ENCODE measurements at regions not wholly inside any gene's neighbourhood (a gene's known extent, or its start where the extent isn't known, plus 50 kb on each side); places are given as distances from the start of the nearest gene placed in this dataset.

DNA sequence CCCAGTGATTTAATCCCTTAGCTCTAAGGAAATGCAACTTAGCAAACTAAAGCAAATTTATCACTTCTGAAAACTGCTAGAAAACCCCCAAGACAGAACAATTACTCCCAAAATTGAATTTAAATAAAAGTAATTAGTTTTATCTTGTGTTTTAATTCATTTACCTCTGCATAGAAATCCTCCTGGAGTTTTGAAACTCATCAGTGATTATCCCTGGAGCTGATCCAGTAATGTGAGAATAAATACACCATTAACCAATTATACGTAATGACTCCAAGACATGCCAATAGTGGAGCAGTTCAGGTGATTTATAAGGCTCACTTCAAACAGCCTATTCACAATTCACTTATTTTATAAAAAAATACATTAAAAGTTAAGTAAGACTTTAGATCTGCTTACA is 855.3 kb upstream of the FLRT2 start:
- Mint-ChIP-seq H3K4me3 (no peak overlapping the region), H3K9me3 (peaks cover 0 to 11% (median under 1%) of the 10 kb centered on the region in 11 donors), H3K4me1 (no peaks in the 10 kb centered on the region), H3K36me3 (no peaks in the 10 kb centered on the region), H3K27me3 (no peaks in the 10 kb centered on the region), H3K27ac (no peak overlapping the region)
- H3K36me3 ChIP-seq (ENCODE audit: control insufficient read depth in 2 of 3, insufficient read depth in 3 of 3, low read length in 3 of 3): no peaks in the 10 kb centered on the region
- H3K4me3 ChIP-seq (ENCODE audit: low read length): no peak overlapping the region
- ATAC-seq (no peak), DNase-seq (no peak)
- CTCF ChIA-PET: no interaction called here
- no peaks in the 10 kb centered on the region for H3K9me3 ChIP-seq (ENCODE audit: control insufficient read depth in 2 of 3, low read length in 3 of 3)
- no peak overlapping the region for H3K27ac ChIP-seq (ENCODE audit: low read depth, low read length)
- intact Hi-C loops (cut with micrococcal nuclease): no loop called here
- POLR2A ChIA-PET: no interaction called here
- H3K4me1 ChIP-seq (ENCODE audit: control insufficient read depth in 2 of 2, insufficient read depth in 2 of 2, low read length in 2 of 2): no peaks in the 10 kb centered on the region
- no peaks in the 10 kb centered on the region for H3K27me3 ChIP-seq (ENCODE audit: control insufficient read depth in 2 of 2, insufficient read depth in 2 of 2, low read length in 2 of 2)

DNA sequence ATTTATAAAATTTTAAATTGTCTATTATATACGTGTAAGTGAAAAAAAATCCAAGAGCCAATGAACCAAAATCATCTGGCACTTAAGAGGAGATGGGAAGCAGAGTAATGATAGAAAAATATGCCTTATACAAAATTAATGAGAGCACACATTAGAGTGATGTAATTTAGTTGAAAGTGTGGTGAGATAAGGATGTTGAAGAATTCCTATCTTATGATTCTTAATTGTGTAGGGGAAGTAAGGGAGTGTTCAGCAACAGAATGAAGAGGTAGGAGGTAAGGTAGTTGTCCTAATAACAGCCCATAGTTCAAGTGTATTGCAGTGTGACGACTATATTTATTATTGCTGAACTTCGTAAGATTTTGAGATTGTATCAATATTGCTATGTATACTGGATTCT is 843.4 kb upstream of the FLRT2 start:
- ChIA-PET POLR2A (no interaction called here), CTCF (no interaction called here)
- Mint-ChIP-seq H3K9me3 (peaks cover 1 to 22% (median 10%) of the 10 kb centered on the region in 11 donors), H3K4me1 (no peaks in the 10 kb centered on the region), H3K27ac (no peak overlapping the region), H3K4me3 (no peak overlapping the region), H3K36me3 (peaks cover 0 to 4% (median 0%) of the 10 kb centered on the region in 5 donors), H3K27me3 (no peaks in the 10 kb centered on the region)
- ATAC-seq (no peak), DNase-seq (no peak)
- intact Hi-C loops (cut with micrococcal nuclease): no loop called here
- Histone ChIP-seq H3K27ac (ENCODE audit: low read depth, low read length) (no peak overlapping the region), H3K27me3 (ENCODE audit: control insufficient read depth in 2 of 2, insufficient read depth in 2 of 2, low read length in 2 of 2) (no peaks in the 10 kb centered on the region), H3K9me3 (ENCODE audit: control insufficient read depth in 2 of 3, low read length in 3 of 3) (no peaks in the 10 kb centered on the region), H3K4me3 (ENCODE audit: low read length) (no peak overlapping the region), H3K36me3 (ENCODE audit: control insufficient read depth in 2 of 3, insufficient read depth in 3 of 3, low read length in 3 of 3) (no peaks in the 10 kb centered on the region), H3K4me1 (ENCODE audit: control insufficient read depth in 2 of 2, insufficient read depth in 2 of 2, low read length in 2 of 2) (no peaks in the 10 kb centered on the region)

DNA sequence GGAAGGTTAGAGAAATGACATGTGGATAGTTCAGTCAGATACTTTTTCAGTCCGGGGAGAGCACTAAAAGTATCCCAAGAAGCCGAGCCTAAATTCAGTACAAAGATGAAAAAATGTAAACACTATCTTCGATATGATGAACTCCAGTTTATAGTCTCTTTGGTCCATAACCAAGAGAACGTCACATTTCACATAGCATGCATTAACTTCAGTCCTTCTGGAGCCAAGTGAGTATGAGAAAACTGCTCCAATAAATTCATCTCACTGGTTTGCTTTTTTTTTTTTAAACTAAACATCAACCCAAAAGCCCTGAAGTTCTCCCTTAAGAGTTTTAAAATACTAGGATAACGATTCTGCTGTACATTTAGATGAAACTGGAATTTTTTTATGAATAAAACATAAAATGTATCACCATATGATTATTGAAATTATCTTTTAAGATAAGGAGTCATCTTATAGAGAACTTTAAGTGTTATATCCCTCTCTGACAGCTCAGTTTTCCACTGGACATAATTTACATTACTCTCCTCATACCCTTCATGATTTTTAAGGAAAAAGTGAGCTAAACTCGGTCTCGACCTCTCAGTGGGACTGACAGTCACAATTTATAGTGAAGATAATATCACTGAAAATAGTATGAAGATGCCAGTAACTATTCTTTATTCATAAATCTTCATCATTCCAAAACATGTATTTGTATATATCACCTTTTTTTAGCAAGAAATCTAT is 841.5 kb upstream of the FLRT2 start:
- POLR2A ChIA-PET: no interaction called here
- Mint-ChIP-seq H3K9me3 (peaks cover 1 to 19% (median 4%) of the 10 kb centered on the region in 11 donors), H3K27ac (no peak overlapping the region)

DNA sequence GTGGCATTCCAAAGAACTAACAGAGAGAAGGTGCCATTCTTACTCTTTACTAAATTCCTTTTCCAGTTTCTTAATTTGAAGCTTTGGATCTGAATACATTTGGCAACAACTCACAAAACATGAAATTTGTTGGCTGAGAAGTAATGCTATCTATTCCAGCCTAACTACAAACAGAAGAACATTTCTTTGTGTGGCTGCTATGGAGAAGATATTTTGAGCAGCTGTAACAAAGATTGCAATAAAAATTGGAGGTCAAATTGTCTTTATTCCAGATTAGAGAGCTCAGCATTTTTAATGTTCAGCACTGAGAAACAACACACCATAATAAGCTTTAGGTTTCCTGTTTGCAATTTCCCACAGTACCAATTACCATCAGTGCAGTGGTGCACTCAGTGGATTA is 835.8 kb upstream of the FLRT2 start:
- ChIA-PET CTCF (no interaction called here), POLR2A (no interaction called here)
- no peaks in the 10 kb centered on the region for H3K4me1 Mint-ChIP-seq
- Histone ChIP-seq H3K4me1 (ENCODE audit: control insufficient read depth in 2 of 2, insufficient read depth in 2 of 2, low read length in 2 of 2) (no peaks in the 10 kb centered on the region), H3K9me3 (ENCODE audit: control insufficient read depth in 2 of 3, low read length in 3 of 3) (no peaks in the 10 kb centered on the region), H3K4me3 (ENCODE audit: low read length) (no peak overlapping the region), H3K36me3 (ENCODE audit: control insufficient read depth in 2 of 3, insufficient read depth in 3 of 3, low read length in 3 of 3) (no peaks in the 10 kb centered on the region), H3K27me3 (ENCODE audit: control insufficient read depth in 2 of 2, insufficient read depth in 2 of 2, low read length in 2 of 2) (no peaks in the 10 kb centered on the region), H3K27ac (ENCODE audit: low read depth, low read length) (no peak overlapping the region)
- no peak overlapping the region for H3K27ac Mint-ChIP-seq
- ATAC-seq (no peak), DNase-seq (no peak)
- no peaks in the 10 kb centered on the region for H3K36me3 Mint-ChIP-seq
- H3K27me3 Mint-ChIP-seq: no peaks in the 10 kb centered on the region
- H3K9me3 Mint-ChIP-seq: peaks cover 0 to 11% (median 3%) of the 10 kb centered on the region in 11 donors
- no peak overlapping the region for H3K4me3 Mint-ChIP-seq
- intact Hi-C loops (cut with micrococcal nuclease): no loop called here

More for the DNA sequence above, 841.5 kb upstream of the FLRT2 start:
- Mint-ChIP-seq H3K4me1 (no peaks in the 10 kb centered on the region), H3K27me3 (no peaks in the 10 kb centered on the region), H3K4me3 (no peak overlapping the region), H3K36me3 (no peaks in the 10 kb centered on the region)
- no peak for DNase-seq
- no peak for ATAC-seq
- no peaks in the 10 kb centered on the region for H3K36me3 ChIP-seq (ENCODE audit: control insufficient read depth in 2 of 3, insufficient read depth in 3 of 3, low read length in 3 of 3)
- no peak overlapping the region for H3K4me3 ChIP-seq (ENCODE audit: low read length)
- no peaks in the 10 kb centered on the region for H3K4me1 ChIP-seq (ENCODE audit: control insufficient read depth in 2 of 2, insufficient read depth in 2 of 2, low read length in 2 of 2)
- intact Hi-C loops (cut with micrococcal nuclease): no loop called here
- CTCF ChIA-PET: no interaction called here
- H3K9me3 ChIP-seq (ENCODE audit: control insufficient read depth in 2 of 3, low read length in 3 of 3): no peaks in the 10 kb centered on the region
- no peaks in the 10 kb centered on the region for H3K27me3 ChIP-seq (ENCODE audit: control insufficient read depth in 2 of 2, insufficient read depth in 2 of 2, low read length in 2 of 2)
- no peak overlapping the region for H3K27ac ChIP-seq (ENCODE audit: low read depth, low read length)

DNA sequence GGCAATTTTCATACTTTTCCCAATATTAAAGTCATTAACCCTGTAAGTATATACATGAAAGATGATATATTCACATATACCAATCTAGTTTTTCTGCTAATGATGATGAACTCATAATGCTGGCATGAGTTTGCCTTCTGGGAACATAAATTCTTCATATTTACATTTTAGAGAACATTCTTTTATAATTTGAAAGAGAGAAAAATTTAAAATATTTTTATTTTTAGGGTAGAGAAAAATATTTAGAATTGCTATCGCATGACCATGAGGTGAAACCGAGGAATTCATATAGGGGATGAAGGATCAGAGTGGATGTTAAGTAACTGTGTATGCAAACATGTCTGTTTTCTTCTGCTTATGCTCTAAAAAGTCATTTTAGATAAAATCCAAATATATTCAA is 825.3 kb upstream of the FLRT2 start:
- no peak overlapping the region for H3K4me3 Mint-ChIP-seq
- Histone ChIP-seq H3K4me1 (ENCODE audit: control insufficient read depth in 2 of 2, insufficient read depth in 2 of 2, low read length in 2 of 2) (no peaks in the 10 kb centered on the region), H3K4me3 (ENCODE audit: low read length) (no peak overlapping the region), H3K36me3 (ENCODE audit: control insufficient read depth in 2 of 3, insufficient read depth in 3 of 3, low read length in 3 of 3) (no peaks in the 10 kb centered on the region), H3K27me3 (ENCODE audit: control insufficient read depth in 2 of 2, insufficient read depth in 2 of 2, low read length in 2 of 2) (no peaks in the 10 kb centered on the region), H3K9me3 (ENCODE audit: control insufficient read depth in 2 of 3, low read length in 3 of 3) (no peaks in the 10 kb centered on the region), H3K27ac (ENCODE audit: low read depth, low read length) (no peak overlapping the region)
- no peak overlapping the region for H3K27ac Mint-ChIP-seq
- no peaks in the 10 kb centered on the region for H3K4me1 Mint-ChIP-seq
- DNase-seq: no peak
- H3K9me3 Mint-ChIP-seq: peaks cover 0 to 10% (median 4%) of the 10 kb centered on the region in 11 donors
- no peaks in the 10 kb centered on the region for H3K27me3 Mint-ChIP-seq
- H3K36me3 Mint-ChIP-seq: peaks cover 0 to 6% (median 0%) of the 10 kb centered on the region in 5 donors
- POLR2A ChIA-PET: no interaction called here
- ATAC-seq: no peak
- intact Hi-C loops (cut with micrococcal nuclease): no loop called here
- CTCF ChIA-PET: no interaction called here

DNA sequence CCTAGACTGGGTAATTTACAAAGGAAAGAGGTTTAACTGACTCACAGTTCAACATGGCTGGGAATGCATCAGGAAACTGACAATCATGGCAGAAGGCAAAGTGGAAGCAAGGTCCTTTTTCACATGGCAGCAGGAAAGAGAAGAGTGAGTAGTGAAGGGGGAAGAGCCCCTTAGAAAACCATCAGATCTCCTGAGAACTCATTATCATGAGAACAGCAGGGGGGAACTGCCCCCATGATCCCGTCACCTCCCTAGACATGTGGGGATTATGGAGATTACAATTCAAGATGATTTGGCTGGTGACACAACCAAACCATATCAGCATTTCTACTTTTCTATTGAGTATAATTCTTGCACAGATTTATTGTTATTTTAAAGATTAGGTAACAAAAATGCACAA is 822.1 kb upstream of the FLRT2 start:
- Mint-ChIP-seq H3K36me3 (no peaks in the 10 kb centered on the region), H3K4me1 (no peaks in the 10 kb centered on the region), H3K4me3 (no peak overlapping the region), H3K9me3 (peaks cover 0 to 22% (median 7%) of the 10 kb centered on the region in 11 donors), H3K27ac (no peak overlapping the region), H3K27me3 (no peaks in the 10 kb centered on the region)
- Histone ChIP-seq H3K9me3 (ENCODE audit: control insufficient read depth in 2 of 3, low read length in 3 of 3) (no peaks in the 10 kb centered on the region), H3K27me3 (ENCODE audit: control insufficient read depth in 2 of 2, insufficient read depth in 2 of 2, low read length in 2 of 2) (no peaks in the 10 kb centered on the region), H3K36me3 (ENCODE audit: control insufficient read depth in 2 of 3, insufficient read depth in 3 of 3, low read length in 3 of 3) (no peaks in the 10 kb centered on the region), H3K4me1 (ENCODE audit: control insufficient read depth in 2 of 2, insufficient read depth in 2 of 2, low read length in 2 of 2) (no peaks in the 10 kb centered on the region), H3K4me3 (ENCODE audit: low read length) (no peak overlapping the region), H3K27ac (ENCODE audit: low read depth, low read length) (no peak overlapping the region)
- POLR2A ChIA-PET: no interaction called here
- DNase-seq (no peak), ATAC-seq (no peak)
- intact Hi-C loops (cut with micrococcal nuclease): no loop called here
- CTCF ChIA-PET: no interaction called here

DNA sequence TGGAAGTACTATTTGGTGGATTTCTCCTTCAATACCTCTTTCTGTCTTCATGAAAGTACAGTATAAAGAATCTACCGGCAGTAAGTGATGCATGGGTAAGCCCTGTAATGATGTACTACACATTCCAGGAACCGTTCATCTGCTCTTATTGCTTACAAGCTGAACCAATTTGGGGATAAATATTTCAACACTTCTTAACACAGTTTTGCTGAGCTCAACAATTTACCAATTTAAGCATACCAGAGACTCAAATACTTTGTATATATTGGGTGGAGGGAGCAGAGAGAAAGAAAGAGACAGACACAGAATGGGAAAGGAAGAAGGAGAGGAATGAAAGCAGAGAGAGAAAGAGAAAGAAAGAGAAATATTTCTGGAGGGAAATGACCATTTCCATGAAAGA is 821.1 kb upstream of the FLRT2 start:
- Histone ChIP-seq H3K9me3 (ENCODE audit: control insufficient read depth in 2 of 3, low read length in 3 of 3) (no peaks in the 10 kb centered on the region), H3K4me1 (ENCODE audit: control insufficient read depth in 2 of 2, insufficient read depth in 2 of 2, low read length in 2 of 2) (no peaks in the 10 kb centered on the region), H3K4me3 (ENCODE audit: low read length) (no peak overlapping the region), H3K36me3 (ENCODE audit: control insufficient read depth in 2 of 3, insufficient read depth in 3 of 3, low read length in 3 of 3) (no peaks in the 10 kb centered on the region), H3K27me3 (ENCODE audit: control insufficient read depth in 2 of 2, insufficient read depth in 2 of 2, low read length in 2 of 2) (no peaks in the 10 kb centered on the region), H3K27ac (ENCODE audit: low read depth, low read length) (no peak overlapping the region)
- intact Hi-C loops (cut with micrococcal nuclease): no loop called here
- no peaks in the 10 kb centered on the region for H3K4me1 Mint-ChIP-seq
- ATAC-seq (no peak), DNase-seq (no peak)
- ChIA-PET CTCF (no interaction called here), POLR2A (no interaction called here)
- no peaks in the 10 kb centered on the region for H3K36me3 Mint-ChIP-seq
- H3K9me3 Mint-ChIP-seq: peaks cover 0 to 25% (median 7%) of the 10 kb centered on the region in 11 donors
- no peak overlapping the region for H3K27ac Mint-ChIP-seq
- H3K27me3 Mint-ChIP-seq: no peaks in the 10 kb centered on the region
- H3K4me3 Mint-ChIP-seq: no peak overlapping the region

Data from naive thymus-derived CD4-positive, alpha-beta T cell (primary cell).